ENCODE measurements at regions not wholly inside any gene's neighbourhood (a gene's known extent, or its start where the extent isn't known, plus 50 kb on each side); places are given as distances from the start of the nearest gene placed in this dataset.

GRCh38 chr3:188025555-188025954 is 128.4 kb upstream of the LPP start (continued):
- TF ChIP-seq ZNF175 (tag by site-specific recombination; IDR thresholded peaks at IDR 0.05), result no peak

DNA sequence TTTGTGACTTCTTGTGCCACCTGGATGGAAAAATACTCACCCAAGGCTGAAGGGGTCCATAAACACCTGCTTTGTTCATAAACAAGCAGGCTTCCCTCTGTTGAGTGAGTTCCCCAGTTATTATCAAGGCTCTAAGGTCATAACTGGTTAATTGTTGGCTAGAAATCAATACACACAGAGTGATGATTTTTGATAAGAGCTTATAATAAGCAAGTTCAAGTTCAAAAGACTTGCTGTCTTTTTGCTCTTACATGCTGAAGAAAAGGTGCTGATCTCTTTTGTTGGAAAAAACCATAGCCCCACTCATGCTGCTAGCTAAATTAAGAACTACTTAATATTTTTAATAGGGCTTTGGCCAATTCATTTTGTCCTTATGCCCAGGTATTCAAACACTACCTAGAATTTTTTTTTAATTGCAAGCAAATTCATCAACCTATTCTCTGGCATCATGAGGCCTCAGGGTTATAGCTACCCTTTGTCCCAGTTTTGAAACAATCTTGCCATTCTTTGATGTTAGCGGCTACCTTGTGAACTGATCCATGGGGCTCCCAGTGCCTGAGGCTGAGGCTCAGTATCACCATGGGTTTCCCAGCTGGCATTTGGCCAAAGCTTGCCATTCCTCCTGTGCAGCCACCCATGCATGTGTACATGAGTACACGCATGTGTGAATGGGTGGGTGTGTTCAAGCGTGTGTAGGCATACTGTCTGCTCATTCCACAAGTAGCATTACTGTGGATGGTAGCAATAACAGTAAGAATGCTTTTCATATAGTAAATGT is 127.6 kb upstream of the LPP start:
- no peaks in the 10 kb centered on the region for H3K9me3 ChIP-seq (ENCODE audit: control insufficient read depth, insufficient read depth, low read depth, low read length)
- H3K27ac ChIP-seq (ENCODE audit: extremely low read depth, low read depth, low read length), result no peak overlapping the region
- TF ChIP-seq ZNF24 (tag by site-specific recombination; IDR thresholded peaks at IDR 0.05) (no peak), ZNF335 (tag by site-specific recombination; conservative IDR thresholded peaks at IDR 0.05) (no peak), HOXC10 (CRISPR knock-in tag; IDR thresholded peaks at IDR 0.05) (no peak), IKZF3 (tag by site-specific recombination; IDR thresholded peaks at IDR 0.05) (no peak), ZEB2 (tag by site-specific recombination; IDR thresholded peaks at IDR 0.05) (no peak), ZNF394 (tag by site-specific recombination; IDR thresholded peaks at IDR 0.05; ENCODE audit: borderline replicate concordance) (no peak), ZNF707 (tag by site-specific recombination; IDR thresholded peaks at IDR 0.05) (no peak), ZNF48 (tag by site-specific recombination; IDR thresholded peaks at IDR 0.05) (no peak), ZNF239 (tag by site-specific recombination; IDR thresholded peaks at IDR 0.05) (no peak), ZSCAN16 (tag by site-specific recombination; IDR thresholded peaks at IDR 0.05) (no peak), ZNF529 (tag by site-specific recombination; IDR thresholded peaks at IDR 0.05; ENCODE audit: insufficient replicate concordance) (no peak), OSR2 (tag by site-specific recombination; IDR thresholded peaks at IDR 0.05) (no peak), ZNF777 (tag by site-specific recombination; IDR thresholded peaks at IDR 0.05; ENCODE audit: borderline replicate concordance) (no peak), ZNF341 (tag by site-specific recombination; IDR thresholded peaks at IDR 0.05; ENCODE audit: low read depth) (no peak), ZNF280D (tag by site-specific recombination; IDR thresholded peaks at IDR 0.05) (no peak), ZNF426 (tag by site-specific recombination; IDR thresholded peaks at IDR 0.05) (no peak)
- TF ChIP-seq, protein P1, sequence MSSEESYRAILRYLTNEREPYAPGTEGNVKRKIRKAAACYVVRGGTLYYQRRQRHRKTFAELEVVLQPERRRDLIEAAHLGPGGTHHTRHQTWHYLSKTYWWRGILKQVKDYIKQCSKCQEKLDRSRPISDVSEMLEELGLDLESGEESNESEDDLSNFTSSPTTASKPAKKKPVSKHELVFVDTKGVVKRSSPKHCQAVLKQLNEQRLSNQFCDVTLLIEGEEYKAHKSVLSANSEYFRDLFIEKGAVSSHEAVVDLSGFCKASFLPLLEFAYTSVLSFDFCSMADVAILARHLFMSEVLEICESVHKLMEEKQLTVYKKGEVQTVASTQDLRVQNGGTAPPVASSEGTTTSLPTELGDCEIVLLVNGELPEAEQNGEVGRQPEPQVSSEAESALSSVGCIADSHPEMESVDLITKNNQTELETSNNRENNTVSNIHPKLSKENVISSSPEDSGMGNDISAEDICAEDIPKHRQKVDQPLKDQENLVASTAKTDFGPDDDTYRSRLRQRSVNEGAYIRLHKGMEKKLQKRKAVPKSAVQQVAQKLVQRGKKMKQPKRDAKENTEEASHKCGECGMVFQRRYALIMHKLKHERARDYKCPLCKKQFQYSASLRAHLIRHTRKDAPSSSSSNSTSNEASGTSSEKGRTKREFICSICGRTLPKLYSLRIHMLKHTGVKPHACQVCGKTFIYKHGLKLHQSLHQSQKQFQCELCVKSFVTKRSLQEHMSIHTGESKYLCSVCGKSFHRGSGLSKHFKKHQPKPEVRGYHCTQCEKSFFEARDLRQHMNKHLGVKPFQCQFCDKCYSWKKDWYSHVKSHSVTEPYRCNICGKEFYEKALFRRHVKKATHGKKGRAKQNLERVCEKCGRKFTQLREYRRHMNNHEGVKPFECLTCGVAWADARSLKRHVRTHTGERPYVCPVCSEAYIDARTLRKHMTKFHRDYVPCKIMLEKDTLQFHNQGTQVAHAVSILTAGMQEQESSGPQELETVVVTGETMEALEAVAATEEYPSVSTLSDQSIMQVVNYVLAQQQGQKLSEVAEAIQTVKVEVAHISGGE (tag by site-specific recombination; conservative IDR thresholded peaks at IDR 0.05; ENCODE audit: low read depth), result no peak
- TF ChIP-seq, protein P2, sequence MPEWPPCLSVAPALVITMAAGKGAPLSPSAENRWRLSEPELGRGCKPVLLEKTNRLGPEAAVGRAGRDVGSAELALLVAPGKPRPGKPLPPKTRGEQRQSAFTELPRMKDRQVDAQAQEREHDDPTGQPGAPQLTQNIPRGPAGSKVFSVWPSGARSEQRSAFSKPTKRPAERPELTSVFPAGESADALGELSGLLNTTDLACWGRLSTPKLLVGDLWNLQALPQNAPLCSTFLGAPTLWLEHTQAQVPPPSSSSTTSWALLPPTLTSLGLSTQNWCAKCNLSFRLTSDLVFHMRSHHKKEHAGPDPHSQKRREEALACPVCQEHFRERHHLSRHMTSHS (tag by site-specific recombination; IDR thresholded peaks at IDR 0.05), result no peak
- H3K4me3 ChIP-seq (ENCODE audit: low read depth, low read length), result no peak overlapping the region
- H3K36me3 ChIP-seq (ENCODE audit: control insufficient read depth in 2 of 2, insufficient read depth in 1 of 2, low read length in 2 of 2), result no peaks in the 10 kb centered on the region
- ChIA-PET POLR2A (no interaction called here), CTCF (interaction anchor here (0.6 kb wide), 1 partner anchor 930 kb away, joined by 4 read pairs; no protein-coding TSS in a partner anchor)
- H3K4me1 ChIP-seq (ENCODE audit: control insufficient read depth, insufficient read depth, low read length), result no peaks in the 10 kb centered on the region

All from HEK293 (cell line).